ENCODE measurements at regions not wholly inside any gene's neighbourhood (a gene's known extent, or its start where the extent isn't known, plus 50 kb on each side); places are given as distances from the start of the nearest gene placed in this dataset.
"Not testable (repeated sequence)": the region's sequence is repeated elsewhere in the genome, so short reads cannot be mapped to it uniquely, and the experiment has no call there.

DNA sequence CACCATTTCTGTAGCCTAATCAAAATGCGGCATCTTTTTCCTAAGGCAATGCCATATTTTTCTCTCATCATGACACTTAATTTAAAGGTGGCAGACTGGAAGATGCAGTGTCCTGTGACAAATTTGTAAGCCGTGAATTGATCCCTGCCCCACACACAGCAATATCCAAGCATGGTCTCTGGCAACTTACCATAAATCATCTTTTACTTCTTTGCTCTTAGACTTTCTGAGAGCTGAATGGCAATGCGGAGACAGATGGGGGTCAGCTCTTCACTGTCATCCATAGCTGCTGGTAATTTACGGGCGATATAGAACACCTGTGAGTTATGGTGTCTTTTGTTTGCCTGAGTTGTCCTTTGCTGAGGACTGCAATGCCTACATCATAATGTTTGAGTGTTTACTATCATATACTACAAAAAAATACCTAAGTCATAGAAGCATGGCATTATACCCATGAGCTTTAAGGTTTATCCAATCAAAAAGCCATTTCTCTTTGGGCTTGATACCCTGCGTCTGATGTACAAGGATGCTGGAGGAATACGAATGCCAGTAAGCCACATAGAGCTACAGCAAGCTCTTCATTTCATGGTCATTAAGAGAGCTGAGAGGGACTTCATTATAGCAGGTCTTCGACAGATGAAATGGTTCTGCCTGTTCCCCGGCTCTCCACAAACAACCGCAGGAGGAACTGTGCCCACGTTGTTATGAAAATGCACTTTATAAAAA is 148.1 kb downstream of the TRIML1 start:
- no peak for DNase-seq

DNA sequence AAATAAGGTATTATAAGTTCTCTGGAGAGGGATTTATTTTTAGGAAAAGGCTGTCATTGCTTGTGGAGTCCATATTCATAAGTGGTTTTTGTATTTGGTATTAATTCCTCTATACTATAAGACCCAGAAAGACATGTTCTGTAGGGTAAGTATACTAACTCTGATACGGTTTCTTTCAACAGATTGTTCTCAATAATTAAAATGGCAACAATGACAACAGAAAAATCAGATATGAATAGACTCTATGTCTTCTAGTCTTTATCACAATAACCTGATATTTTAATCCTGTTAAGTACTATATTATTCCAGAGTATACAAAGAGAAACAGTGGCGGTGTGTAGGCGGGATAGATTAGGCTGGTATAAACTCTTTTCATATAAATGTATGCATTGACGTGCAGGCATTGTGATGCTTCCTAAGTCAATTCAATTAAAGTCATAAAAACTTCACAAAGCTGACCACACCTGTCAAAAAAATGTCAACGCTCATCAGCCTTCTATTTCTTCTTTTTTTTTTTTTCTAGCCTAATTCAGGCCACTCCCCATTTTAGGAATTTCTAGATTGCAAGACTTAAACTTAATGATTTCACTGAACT is 150.4 kb downstream of the TRIML1 start:
- DNase-seq = no peak

DNA sequence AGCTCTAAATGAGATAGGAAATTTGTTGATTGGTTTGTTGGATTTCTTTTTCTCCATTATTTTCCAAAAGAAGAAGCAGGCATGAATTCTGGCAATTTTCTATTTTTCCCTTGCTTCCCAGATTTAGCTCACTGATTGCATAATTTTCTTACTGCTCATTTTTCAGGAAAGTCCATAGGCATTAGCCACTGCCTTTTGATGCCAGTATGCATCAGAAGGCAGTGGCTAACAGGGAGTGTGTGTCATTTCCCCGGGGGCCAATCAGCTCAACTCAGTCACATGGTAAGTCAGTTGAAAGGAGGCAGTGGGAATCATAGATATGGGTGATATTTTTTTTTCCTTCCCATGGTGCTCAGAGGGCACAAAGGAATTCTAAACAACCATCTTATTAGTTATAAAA is 156.7 kb downstream of the TRIML1 start:
- DNase-seq = no peak

DNA sequence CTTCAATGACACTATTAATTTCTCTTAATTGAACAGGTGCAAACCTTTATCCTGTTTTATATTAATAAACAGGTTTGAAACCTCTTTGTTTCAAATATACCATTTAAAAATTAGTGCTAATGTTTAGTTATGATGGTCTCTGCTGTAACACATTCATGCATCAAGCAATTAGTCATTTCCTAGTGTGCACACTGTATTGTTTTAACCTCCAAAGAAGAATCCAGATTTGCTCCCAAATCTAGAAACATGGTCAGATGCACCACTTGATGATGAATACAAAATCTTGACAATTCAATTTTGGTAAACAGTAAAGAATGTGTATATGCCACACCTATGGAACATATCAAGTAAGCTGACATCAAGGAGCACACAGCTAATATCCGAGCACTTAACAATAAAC is 157.1 kb downstream of the TRIML1 start:
- no peak for DNase-seq

DNA sequence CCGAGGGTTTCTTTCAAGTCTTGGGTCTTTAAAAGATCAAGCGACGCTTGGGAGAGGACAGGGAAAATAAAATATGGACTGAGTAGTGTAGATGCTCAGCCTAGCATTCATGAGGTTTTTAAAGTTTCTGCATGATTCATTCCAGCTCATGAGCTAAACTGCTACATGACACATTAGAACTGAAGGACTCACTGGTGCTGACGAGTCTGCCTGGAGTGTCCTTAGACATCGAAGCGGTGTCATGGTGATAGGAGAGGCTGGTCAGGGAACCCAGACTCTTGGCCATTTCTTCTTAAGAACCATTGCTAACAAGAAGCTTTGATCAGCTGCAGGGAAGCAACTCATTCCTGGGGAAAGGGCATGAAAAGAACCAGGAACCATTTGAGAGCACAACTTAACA is 158.6 kb downstream of the TRIML1 start:
- no peak for DNase-seq

DNA sequence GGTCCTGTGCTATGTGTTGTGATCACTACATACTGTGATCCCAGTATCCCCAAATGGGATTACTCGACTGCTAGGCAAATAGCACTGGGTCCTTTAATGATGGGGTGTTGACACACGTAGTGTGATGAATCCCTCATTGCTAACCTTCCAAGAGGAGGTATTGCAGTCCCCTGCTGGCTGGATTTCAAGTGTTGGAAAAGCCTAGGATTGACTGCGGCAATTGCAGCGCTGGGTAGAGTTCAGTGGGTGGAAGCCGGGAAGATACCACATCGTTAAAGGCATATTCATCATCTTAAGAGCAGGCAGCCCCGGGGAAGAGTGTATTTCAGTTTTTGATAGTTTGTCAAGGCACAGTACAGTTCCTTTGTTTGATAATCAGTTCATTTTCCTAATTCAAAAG is 159.9 kb downstream of the TRIML1 start:
- no peak for DNase-seq

GRCh38 chr4:188300385-188300784 is 161.1 kb downstream of the TRIML1 start:
- DNase-seq = no peak

- no peak for DNase-seq
Measured at GRCh38 chr4:188305690-188306089, 166.4 kb downstream of the TRIML1 start.

GRCh38 chr4:188307591-188307990 is 168.3 kb downstream of the TRIML1 start:
- DNase-seq = no peak

DNA sequence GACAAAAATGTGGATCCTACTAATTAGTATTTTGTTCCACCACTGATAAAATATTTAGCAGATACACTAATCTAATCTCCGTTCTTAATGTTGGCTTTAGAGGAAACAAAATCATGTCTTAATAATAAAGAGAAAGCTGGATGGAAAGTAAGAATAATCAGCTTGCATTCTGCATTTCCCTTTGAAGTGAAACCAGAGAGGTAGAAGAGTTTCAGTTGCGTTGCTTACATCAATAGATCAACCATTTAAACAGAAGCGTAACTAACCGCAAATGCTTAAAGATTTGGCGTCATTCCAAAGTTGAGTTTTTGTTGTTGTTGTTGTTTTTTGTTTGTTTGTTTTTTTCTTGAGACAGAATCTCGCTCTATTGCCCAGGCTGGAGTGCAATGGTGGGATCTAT is 168.9 kb downstream of the TRIML1 start:
- DNase-seq = no peak

DNA sequence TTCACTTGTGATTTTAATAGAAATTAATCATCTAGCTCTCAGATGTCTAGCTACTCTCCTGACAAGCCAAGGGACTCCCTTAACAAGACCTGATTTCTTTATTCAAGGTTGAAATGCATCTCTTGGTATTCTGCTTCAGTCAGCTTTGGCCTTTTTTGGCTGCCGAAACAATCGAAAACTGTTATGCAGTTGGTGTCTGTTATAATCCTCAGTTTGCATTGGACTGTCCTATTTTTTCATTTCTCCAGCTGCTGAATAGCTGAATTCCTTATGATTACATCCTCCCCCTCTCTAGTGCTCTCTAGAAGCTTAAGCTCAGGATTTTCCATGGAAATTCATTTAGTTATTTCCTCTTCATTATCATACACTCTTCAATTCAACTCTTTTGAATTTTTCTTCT is 177.2 kb downstream of the TRIML1 start:
- no peak for DNase-seq

DNA sequence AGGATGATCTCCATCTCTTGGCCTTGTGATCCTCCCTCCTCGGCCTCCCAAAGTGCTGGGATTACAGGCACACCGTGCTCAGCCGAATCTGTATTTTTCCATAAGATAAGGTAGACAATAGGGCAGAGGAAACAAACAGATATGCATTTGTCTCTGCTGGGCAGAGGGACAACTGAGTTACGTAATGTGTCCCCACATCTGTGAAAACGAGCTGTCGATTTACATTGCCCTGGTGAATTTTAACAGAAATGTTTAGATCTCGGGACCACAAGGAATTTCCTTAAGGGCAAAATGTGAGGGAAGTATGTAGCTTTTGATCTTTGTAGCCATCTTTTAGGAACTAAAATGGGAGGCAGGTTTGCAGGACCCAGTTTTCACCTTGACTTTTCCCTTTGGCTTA is 189.7 kb downstream of the TRIML1 start:
- DNase-seq = no peak

DNA sequence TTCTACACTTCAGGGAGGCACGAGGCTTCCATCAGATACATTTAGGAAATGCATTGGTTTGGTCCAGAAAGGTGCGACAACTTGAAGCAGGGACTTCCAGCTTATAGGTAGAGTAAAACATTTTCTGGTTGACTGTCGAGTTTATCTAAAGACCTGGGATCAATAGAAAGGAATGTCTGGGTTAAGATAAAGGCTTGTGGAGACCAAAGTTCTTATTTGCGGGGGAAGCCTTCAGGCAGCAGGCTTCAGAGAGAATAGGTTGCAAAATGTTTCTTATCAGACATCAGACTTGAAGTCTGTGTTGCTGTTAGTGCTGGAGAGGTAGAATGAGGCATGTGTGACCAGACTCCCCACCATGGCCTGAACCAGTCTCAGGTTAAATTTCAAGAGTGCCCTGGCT is 190.3 kb downstream of the TRIML1 start:
- DNase-seq = no peak

GRCh38 chr4:188332265-188332664 is 193.0 kb downstream of the TRIML1 start:
- DNase-seq = no peak

GRCh38 chr4:188336891-188337290 is 197.7 kb downstream of the TRIML1 start:
- DNase-seq = no peak

DNA sequence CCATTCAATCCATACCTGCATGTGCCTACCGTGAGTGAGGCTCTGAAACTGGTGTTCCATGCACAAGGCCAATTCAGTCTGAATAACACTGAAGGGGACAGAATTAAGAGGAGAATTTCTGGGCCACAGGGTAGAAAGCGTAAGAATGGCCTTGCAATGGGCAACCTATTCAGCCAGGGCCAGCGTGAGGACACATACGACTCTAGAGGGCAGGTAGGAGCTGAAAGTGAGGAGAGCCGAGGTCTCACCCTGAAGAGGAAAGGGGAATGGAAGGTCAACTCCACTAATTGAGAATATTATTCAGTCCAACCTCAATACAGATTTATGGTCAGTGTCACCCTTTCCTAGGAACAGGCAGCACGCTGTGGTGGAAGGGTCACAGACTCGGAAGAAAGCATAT is 202.2 kb downstream of the TRIML1 start:
- DNase-seq = no peak

- DNase-seq = no peak
Measured at GRCh38 chr4:188346171-188346809, 207.0 kb downstream of the TRIML1 start.

DNA sequence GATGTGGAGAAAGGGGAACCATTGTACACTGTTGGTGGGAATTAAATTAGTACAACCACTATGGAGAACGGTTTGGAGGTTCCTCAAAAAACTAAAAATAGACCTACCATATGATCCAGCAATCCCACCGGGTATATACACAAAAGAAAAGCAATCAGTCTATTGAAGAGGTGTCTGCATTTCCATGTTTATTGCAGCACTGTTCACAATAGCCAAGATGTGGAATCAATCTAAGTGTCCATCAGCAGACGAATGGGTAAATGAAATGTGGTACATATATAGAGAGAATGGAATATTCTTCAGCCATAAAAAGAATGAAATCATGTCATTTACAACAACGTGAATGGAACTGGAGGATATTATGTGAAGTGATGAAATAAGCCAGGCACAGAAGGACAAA is 208.1 kb downstream of the TRIML1 start:
- no peak for DNase-seq

DNA sequence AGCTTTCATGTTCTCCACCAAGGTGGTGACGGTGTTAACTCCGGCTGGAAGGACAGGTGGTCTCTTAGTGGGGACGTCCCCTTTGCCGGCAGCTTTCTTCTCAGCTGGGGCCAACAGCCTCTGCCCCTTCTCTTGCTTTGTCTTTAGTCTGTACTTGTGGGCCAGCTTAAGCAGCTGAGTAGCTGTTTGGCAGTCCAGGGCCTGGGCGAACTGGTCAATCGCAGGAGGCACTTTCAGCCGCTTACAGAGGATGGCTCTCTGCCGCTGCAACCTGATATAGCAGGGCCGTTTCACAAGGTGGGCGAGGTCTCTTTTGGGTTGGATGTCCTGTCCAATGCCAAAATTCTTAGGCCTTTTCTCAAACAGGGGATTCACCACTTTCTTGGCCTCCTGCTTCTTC is 210.3 kb downstream of the TRIML1 start:
- DNase-seq = not testable (repeated sequence)

- no peak for DNase-seq
Measured at GRCh38 chr4:188363196-188363595, 224.0 kb downstream of the TRIML1 start.

DNA sequence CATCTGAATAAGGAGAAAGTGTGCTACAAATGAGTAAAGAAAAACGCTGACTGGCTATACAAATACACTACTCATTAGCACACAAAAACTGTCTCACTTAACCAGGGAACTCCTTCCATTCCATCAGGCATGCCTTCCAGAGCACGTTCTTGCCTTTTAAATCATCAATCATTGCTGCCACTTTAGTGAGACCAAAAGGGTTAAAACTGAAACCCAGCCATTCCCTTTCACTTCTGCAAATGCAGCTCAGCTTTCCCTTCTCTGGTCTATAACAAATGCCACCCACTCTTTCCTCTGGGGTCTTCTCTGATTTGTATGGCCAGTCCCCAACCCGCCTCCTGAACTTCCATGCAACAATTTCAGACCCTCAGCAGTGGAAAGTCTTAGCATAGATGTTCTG is 231.5 kb downstream of the TRIML1 start:
- DNase-seq = no peak

- no peak for DNase-seq
Measured at GRCh38 chr4:188372058-188372457, 232.8 kb downstream of the TRIML1 start.

- no peak for DNase-seq
Measured at GRCh38 chr4:188372829-188373228, 233.6 kb downstream of the TRIML1 start.

- no peak for DNase-seq
Measured at GRCh38 chr4:188374871-188375270, 235.6 kb downstream of the TRIML1 start.

- DNase-seq = no peak
Measured at GRCh38 chr4:188377816-188378215, 238.6 kb downstream of the TRIML1 start.
